ENCODE measurements at regions not wholly inside any gene's neighbourhood (a gene's known extent, or its start where the extent isn't known, plus 50 kb on each side); places are given as distances from the start of the nearest gene placed in this dataset.
A peak's percentile ranks its signal among the peaks of the same experiment; 100 is the strongest.

GRCh38 chr4:184312126-184312525, 94.5 kb upstream of the ENPP6 start:
- Histone ChIP-seq H2BK5ac (ENCODE audit: low read depth, low read length, poor library complexity) (no peak overlapping the region), H3K18ac (ENCODE audit: low read length) (no peak overlapping the region), H3K4ac (ENCODE audit: low read depth, low read length) (no peak overlapping the region), H3K14ac (ENCODE audit: low read length) (no peak overlapping the region), H3K27ac (ENCODE audit: low read depth, low read length) (no peak overlapping the region), H3K23ac (ENCODE audit: low read length) (no peak overlapping the region), H4K12ac (ENCODE audit: low read depth, low read length) (no peak overlapping the region), H2BK120ac (ENCODE audit: insufficient read depth, low read length, poor library complexity) (no peak overlapping the region), H4K91ac (ENCODE audit: low read depth, low read length) (no peak overlapping the region), H3K27me3 (ENCODE audit: insufficient read depth, low read length) (no peaks in the 10 kb centered on the region), H2BK12ac (ENCODE audit: low read length) (no peak overlapping the region), H3K79me2 (ENCODE audit: control insufficient read depth, insufficient read depth, low read length, poor library complexity) (no peaks in the 10 kb centered on the region), H3K4me2 (ENCODE audit: low read length) (no peak overlapping the region), H3K79me1 (ENCODE audit: low read length) (no peaks in the 10 kb centered on the region), H4K8ac (ENCODE audit: low read depth, low read length) (no peak overlapping the region), H2AFZ (ENCODE audit: insufficient read depth, low read length, poor library complexity) (no peak overlapping the region), H2AK5ac (ENCODE audit: low read length) (no peak overlapping the region), H3K9me3 (ENCODE audit: insufficient read depth, low read depth, low read length) (peaks cover 2% of the 10 kb centered on the region), H3K36me3 (ENCODE audit: control insufficient read depth in 1 of 2, insufficient read depth in 2 of 2, low read length in 2 of 2) (no peaks in the 10 kb centered on the region), H3K4me1 (ENCODE audit: control insufficient read depth in 1 of 2, insufficient read depth in 2 of 2, low read length in 2 of 2) (no peaks in the 10 kb centered on the region), H3K4me3 (ENCODE audit: low read depth, low read length) (no peak overlapping the region), H3K9ac (ENCODE audit: low read length) (no peak overlapping the region)
- WGBS (ENCODE audit: extremely low coverage, insufficient coverage, insufficient read length), result no CpG with 5 or more reads among the region's 3 CpGs
- DNase-seq, result no peak

- Histone ChIP-seq H4K91ac (ENCODE audit: low read depth, low read length) (no peak overlapping the region), H3K18ac (ENCODE audit: low read length) (no peak overlapping the region), H3K23ac (ENCODE audit: low read length) (no peak overlapping the region), H3K27me3 (ENCODE audit: insufficient read depth, low read length) (no peaks in the 10 kb centered on the region), H3K4me2 (ENCODE audit: low read length) (no peak overlapping the region), H2BK12ac (ENCODE audit: low read length) (no peak overlapping the region), H3K79me1 (ENCODE audit: low read length) (no peaks in the 10 kb centered on the region), H3K14ac (ENCODE audit: low read length) (no peak overlapping the region), H3K4me1 (ENCODE audit: control insufficient read depth in 1 of 2, insufficient read depth in 2 of 2, low read length in 2 of 2) (no peaks in the 10 kb centered on the region), H2BK5ac (ENCODE audit: low read depth, low read length, poor library complexity) (no peak overlapping the region), H4K8ac (ENCODE audit: low read depth, low read length) (no peak overlapping the region), H4K12ac (ENCODE audit: low read depth, low read length) (no peak overlapping the region), H2BK120ac (ENCODE audit: insufficient read depth, low read length, poor library complexity) (no peak overlapping the region), H3K27ac (ENCODE audit: low read depth, low read length) (no peak overlapping the region), H2AK5ac (ENCODE audit: low read length) (no peak overlapping the region), H3K9ac (ENCODE audit: low read length) (no peak overlapping the region), H3K79me2 (ENCODE audit: control insufficient read depth, insufficient read depth, low read length, poor library complexity) (no peaks in the 10 kb centered on the region), H3K36me3 (ENCODE audit: control insufficient read depth in 1 of 2, insufficient read depth in 2 of 2, low read length in 2 of 2) (no peaks in the 10 kb centered on the region), H3K4ac (ENCODE audit: low read depth, low read length) (no peak overlapping the region), H3K4me3 (ENCODE audit: low read depth, low read length) (no peak overlapping the region), H3K9me3 (ENCODE audit: insufficient read depth, low read depth, low read length) (peaks cover 2% of the 10 kb centered on the region), H2AFZ (ENCODE audit: insufficient read depth, low read length, poor library complexity) (no peak overlapping the region)
- no CpG with 5 or more reads among the region's 14 CpGs for WGBS (ENCODE audit: extremely low coverage, insufficient coverage, insufficient read length)
- DNase-seq, result no peak
Observed at GRCh38 chr4:184310881-184311709, 93.4 kb upstream of the ENPP6 start.

- peaks cover 2% of the 10 kb centered on the region for H3K9me3 ChIP-seq (ENCODE audit: insufficient read depth, low read depth, low read length)
- no peak overlapping the region for H3K18ac ChIP-seq (ENCODE audit: low read length)
- no peak overlapping the region for H3K4me2 ChIP-seq (ENCODE audit: low read length)
- no peaks in the 10 kb centered on the region for H3K36me3 ChIP-seq (ENCODE audit: control insufficient read depth in 1 of 2, insufficient read depth in 2 of 2, low read length in 2 of 2)
- H4K12ac ChIP-seq (ENCODE audit: low read depth, low read length), result no peak overlapping the region
- H3K79me1 ChIP-seq (ENCODE audit: low read length), result no peaks in the 10 kb centered on the region
- H2BK12ac ChIP-seq (ENCODE audit: low read length), result no peak overlapping the region
- H3K14ac ChIP-seq (ENCODE audit: low read length), result no peak overlapping the region
- peak in 1 of 2 donors; percentile 28 for DNase-seq
- no peak overlapping the region for H3K4me3 ChIP-seq (ENCODE audit: low read depth, low read length)
- no peaks in the 10 kb centered on the region for H3K4me1 ChIP-seq (ENCODE audit: control insufficient read depth in 1 of 2, insufficient read depth in 2 of 2, low read length in 2 of 2)
- no peak overlapping the region for H2BK120ac ChIP-seq (ENCODE audit: insufficient read depth, low read length, poor library complexity)
- no peak overlapping the region for H3K4ac ChIP-seq (ENCODE audit: low read depth, low read length)
- no peak overlapping the region for H3K27ac ChIP-seq (ENCODE audit: low read depth, low read length)
- H2BK5ac ChIP-seq (ENCODE audit: low read depth, low read length, poor library complexity), result no peak overlapping the region
- H4K91ac ChIP-seq (ENCODE audit: low read depth, low read length), result no peak overlapping the region
- H4K8ac ChIP-seq (ENCODE audit: low read depth, low read length), result no peak overlapping the region
- no peak overlapping the region for H3K9ac ChIP-seq (ENCODE audit: low read length)
- WGBS (ENCODE audit: extremely low coverage, insufficient coverage, insufficient read length), result no CpG with 5 or more reads among the region's 10 CpGs
- no peak overlapping the region for H2AFZ ChIP-seq (ENCODE audit: insufficient read depth, low read length, poor library complexity)
- no peak overlapping the region for H3K23ac ChIP-seq (ENCODE audit: low read length)
- no peaks in the 10 kb centered on the region for H3K79me2 ChIP-seq (ENCODE audit: control insufficient read depth, insufficient read depth, low read length, poor library complexity)
- H2AK5ac ChIP-seq (ENCODE audit: low read length), result no peak overlapping the region
- H3K27me3 ChIP-seq (ENCODE audit: insufficient read depth, low read length), result no peaks in the 10 kb centered on the region
Observed at GRCh38 chr4:184310171-184310567, 92.5 kb upstream of the ENPP6 start.

GRCh38 chr4:184309241-184310170, 91.8 kb upstream of the ENPP6 start:
- Histone ChIP-seq H3K18ac (ENCODE audit: low read length) (no peak overlapping the region), H3K4me1 (ENCODE audit: control insufficient read depth in 1 of 2, insufficient read depth in 2 of 2, low read length in 2 of 2) (no peaks in the 10 kb centered on the region), H3K27ac (ENCODE audit: low read depth, low read length) (no peak overlapping the region), H2AK5ac (ENCODE audit: low read length) (no peak overlapping the region), H2BK5ac (ENCODE audit: low read depth, low read length, poor library complexity) (no peak overlapping the region), H3K36me3 (ENCODE audit: control insufficient read depth in 1 of 2, insufficient read depth in 2 of 2, low read length in 2 of 2) (no peaks in the 10 kb centered on the region), H4K12ac (ENCODE audit: low read depth, low read length) (no peak overlapping the region), H3K9ac (ENCODE audit: low read length) (no peak overlapping the region), H3K4ac (ENCODE audit: low read depth, low read length) (no peak overlapping the region), H3K4me3 (ENCODE audit: low read depth, low read length) (no peak overlapping the region), H3K79me1 (ENCODE audit: low read length) (no peaks in the 10 kb centered on the region), H3K4me2 (ENCODE audit: low read length) (no peak overlapping the region), H4K8ac (ENCODE audit: low read depth, low read length) (no peak overlapping the region), H3K14ac (ENCODE audit: low read length) (no peak overlapping the region), H4K91ac (ENCODE audit: low read depth, low read length) (no peak overlapping the region), H2BK12ac (ENCODE audit: low read length) (no peak overlapping the region), H3K27me3 (ENCODE audit: insufficient read depth, low read length) (no peaks in the 10 kb centered on the region), H2BK120ac (ENCODE audit: insufficient read depth, low read length, poor library complexity) (no peak overlapping the region), H3K23ac (ENCODE audit: low read length) (no peak overlapping the region), H3K9me3 (ENCODE audit: insufficient read depth, low read depth, low read length) (peaks cover 2% of the 10 kb centered on the region), H3K79me2 (ENCODE audit: control insufficient read depth, insufficient read depth, low read length, poor library complexity) (no peaks in the 10 kb centered on the region), H2AFZ (ENCODE audit: insufficient read depth, low read length, poor library complexity) (no peak overlapping the region)
- WGBS (ENCODE audit: extremely low coverage, insufficient coverage, insufficient read length), result no CpG with 5 or more reads among the region's 11 CpGs
- DNase-seq, result no peak

All from trophoblast cell (in vitro differentiated cells and primary cell).